Panc1 (cell line): ENCODE measurements at regions not wholly inside any gene's neighbourhood (a gene's known extent, or its start where the extent isn't known, plus 50 kb on each side); places are given as distances from the start of the nearest gene placed in this dataset.
"Not testable (repeated sequence)": the region's sequence is repeated elsewhere in the genome, so short reads cannot be mapped to it uniquely, and the experiment has no call there.

ENCODE experiments used
- ATAC-seq: fragments of 200-7000 bp; cut with Tn5 transposase; 2 replicates; pipeline ENCODE4 v1.9.1; 2020; ENCODE audit warnings: mild to moderate bottlenecking, moderate library complexity
- BruUV-seq: library from RNA; stranded (reverse); fragments of 400-500 nt; replicated peaks from 2 replicates; lab custom pipeline; 2021; lab: Mats Ljungman, UMichigan
- CTCF ChIA-PET: fragments of 300-600 bp; sonication (Branson Sonifier 250); formaldehyde crosslinking; loops from one replicate; lab custom pipeline; 2022; ENCODE audit warnings: antibody characterized with exemption; lab: Charles Lee
- POLR2A ChIA-PET: fragments of 300-600 bp; sonication (Branson Sonifier 250); formaldehyde crosslinking; loops from one replicate; lab custom pipeline; 2022; ENCODE audit warnings: antibody characterized with exemption; lab: Charles Lee
- DNase-seq: peaks from one replicate; pipeline ENCODE4 v3.0.0-alpha.2; 2010; ENCODE audit warnings: low read depth, low spot score
- H3K27ac ChIP-seq: 2 replicates; pipeline ENCODE4 v1.5.1; 2011; ENCODE audit warnings: mild to moderate bottlenecking, low read length, inconsistent platforms
- H3K27me3 ChIP-seq: fragments of 200-500 bp; sonication (Bioruptor generic); 2 replicates; pipeline ENCODE4 v1.6.0; 2014; ENCODE audit warnings: low read length, inconsistent platforms; ENCODE audit not compliant: control insufficient read depth, insufficient read depth
- H3K36me3 ChIP-seq: fragments of 200-500 bp; sonication (Bioruptor generic); 2 replicates; pipeline ENCODE4 v1.5.1; 2014; ENCODE audit warnings: inconsistent platforms, mild to moderate bottlenecking, low read length, moderate library complexity; ENCODE audit not compliant: control insufficient read depth, insufficient read depth
- H3K4me1 ChIP-seq: 2 replicates; pipeline ENCODE4 v1.5.1; 2011; ENCODE audit warnings: inconsistent platforms, mild to moderate bottlenecking, low read length, moderate library complexity; ENCODE audit not compliant: control insufficient read depth, insufficient read depth
- H3K4me3 ChIP-seq, 2 experiments: 2 replicates each; pipeline ENCODE4 v1.5.1; 2011 to 2012; ENCODE audit warnings: low read depth in 2 of 2, low read length in 2 of 2, mild to moderate bottlenecking in 2 of 2, inconsistent platforms in 1 of 2, moderate library complexity in 1 of 2
- H3K9me3 ChIP-seq: fragments of 200-500 bp; sonication (Bioruptor generic); 2 replicates; pipeline ENCODE4 v1.5.1; 2014; ENCODE audit warnings: low read depth, mild to moderate bottlenecking, inconsistent platforms, low read length, moderate library complexity; ENCODE audit not compliant: control insufficient read depth, insufficient read depth
- in situ Hi-C: cut with HindIII; loops from 2 replicates; pipeline ENCODE4 v1.10.0; 2016; ENCODE audit warnings: low sequenced_read_pairs, low pct_unique_long_range_greater_than_20kb
- intact Hi-C: fragments of 100-400 bp; cut with micrococcal nuclease; formaldehyde crosslinking; loops from one replicate; pipeline ENCODE4 v1.10.0; 2022; ENCODE audit not compliant: unreplicated experiment
- TF ChIP-seq, protein P1 (sequence below): fragments of 450-650 bp; IDR thresholded peaks from 2 replicates; pipeline ENCODE4 v1.5.1; 2017; ENCODE audit warnings: mild to moderate bottlenecking

DNA sequence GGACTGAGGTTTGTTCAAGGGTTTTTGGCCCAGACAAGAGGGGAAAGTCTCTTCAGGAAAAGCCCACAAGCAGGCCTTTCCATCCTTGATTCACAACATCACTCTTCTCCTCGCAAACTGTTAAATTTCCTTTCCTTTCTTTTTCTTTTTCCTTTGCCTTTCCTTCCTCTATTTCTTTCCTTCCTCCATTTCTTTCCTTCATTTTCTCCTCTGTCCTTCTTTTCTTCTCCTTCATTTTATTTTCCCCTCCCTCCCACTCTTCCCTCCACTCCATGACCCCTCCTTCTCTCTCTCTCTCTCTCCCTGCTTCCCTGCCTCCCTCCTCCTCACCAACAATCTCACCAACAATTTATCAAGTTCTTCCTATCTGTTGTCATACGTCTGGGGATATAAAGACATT lies 89.1 kb downstream of the FAM72B start:
- ATAC-seq, H3K36me3 ChIP-seq, H3K9me3 ChIP-seq, DNase-seq, H3K4me1 ChIP-seq, POLR2A ChIA-PET, intact Hi-C loops, H3K27ac ChIP-seq, CTCF ChIA-PET, in situ Hi-C loops, H3K27me3 ChIP-seq, BruUV-seq, H3K4me3 ChIP-seq: not testable (repeated sequence)

- H3K36me3 ChIP-seq, H3K9me3 ChIP-seq, POLR2A ChIA-PET, H3K4me1 ChIP-seq, H3K27ac ChIP-seq, in situ Hi-C loops, intact Hi-C loops, H3K27me3 ChIP-seq, BruUV-seq, CTCF ChIA-PET: not testable (repeated sequence)
- ATAC-seq (peak; percentile 98), DNase-seq (peak; percentile 8)
- TF ChIP-seq, protein P1, sequence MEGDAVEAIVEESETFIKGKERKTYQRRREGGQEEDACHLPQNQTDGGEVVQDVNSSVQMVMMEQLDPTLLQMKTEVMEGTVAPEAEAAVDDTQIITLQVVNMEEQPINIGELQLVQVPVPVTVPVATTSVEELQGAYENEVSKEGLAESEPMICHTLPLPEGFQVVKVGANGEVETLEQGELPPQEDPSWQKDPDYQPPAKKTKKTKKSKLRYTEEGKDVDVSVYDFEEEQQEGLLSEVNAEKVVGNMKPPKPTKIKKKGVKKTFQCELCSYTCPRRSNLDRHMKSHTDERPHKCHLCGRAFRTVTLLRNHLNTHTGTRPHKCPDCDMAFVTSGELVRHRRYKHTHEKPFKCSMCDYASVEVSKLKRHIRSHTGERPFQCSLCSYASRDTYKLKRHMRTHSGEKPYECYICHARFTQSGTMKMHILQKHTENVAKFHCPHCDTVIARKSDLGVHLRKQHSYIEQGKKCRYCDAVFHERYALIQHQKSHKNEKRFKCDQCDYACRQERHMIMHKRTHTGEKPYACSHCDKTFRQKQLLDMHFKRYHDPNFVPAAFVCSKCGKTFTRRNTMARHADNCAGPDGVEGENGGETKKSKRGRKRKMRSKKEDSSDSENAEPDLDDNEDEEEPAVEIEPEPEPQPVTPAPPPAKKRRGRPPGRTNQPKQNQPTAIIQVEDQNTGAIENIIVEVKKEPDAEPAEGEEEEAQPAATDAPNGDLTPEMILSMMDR = peak; percentile 84
- peak overlapping the region; percentile 30 to 36 for H3K4me3 ChIP-seq
Measured at GRCh38 chr1:121097127-121097866, 86.8 kb downstream of the FAM72B start.

- ATAC-seq = peak; percentile 74
- H3K27ac ChIP-seq, CTCF ChIA-PET, H3K27me3 ChIP-seq, H3K4me1 ChIP-seq, H3K9me3 ChIP-seq, intact Hi-C loops, in situ Hi-C loops, POLR2A ChIA-PET, BruUV-seq, DNase-seq, H3K36me3 ChIP-seq: not testable (repeated sequence)
- H3K4me3 ChIP-seq = peak overlapping the region; percentile 30 to 36
- TF ChIP-seq, protein P1 = peak; percentile 29; the same call in 1 of the 2 replicates
Measured at GRCh38 chr1:121097867-121098215, 86.3 kb downstream of the FAM72B start.

DNA sequence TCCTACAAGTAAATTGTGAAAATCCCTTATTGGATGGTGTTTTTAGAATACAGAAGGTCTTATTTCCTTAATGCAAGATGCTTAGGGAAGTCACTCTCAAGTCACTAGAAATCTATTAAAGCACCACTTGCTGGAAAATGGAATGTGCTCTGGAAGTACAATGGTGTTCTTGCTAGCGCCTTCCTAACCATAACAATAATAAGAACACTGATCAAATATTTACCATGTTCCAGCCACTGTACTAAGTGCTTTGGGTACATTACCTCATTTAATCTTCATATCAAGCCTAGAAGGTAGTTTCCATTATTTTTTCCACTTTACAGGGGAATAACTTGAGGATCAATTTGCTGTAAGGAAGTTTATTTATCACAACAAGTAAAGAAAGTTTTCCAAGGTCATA lies 75.1 kb downstream of the FAM72B start:
- DNase-seq, H3K4me1 ChIP-seq, H3K9me3 ChIP-seq, in situ Hi-C loops, CTCF ChIA-PET, intact Hi-C loops, ATAC-seq, H3K36me3 ChIP-seq, H3K27ac ChIP-seq, BruUV-seq, POLR2A ChIA-PET, H3K27me3 ChIP-seq, H3K4me3 ChIP-seq: not testable (repeated sequence)

DNA sequence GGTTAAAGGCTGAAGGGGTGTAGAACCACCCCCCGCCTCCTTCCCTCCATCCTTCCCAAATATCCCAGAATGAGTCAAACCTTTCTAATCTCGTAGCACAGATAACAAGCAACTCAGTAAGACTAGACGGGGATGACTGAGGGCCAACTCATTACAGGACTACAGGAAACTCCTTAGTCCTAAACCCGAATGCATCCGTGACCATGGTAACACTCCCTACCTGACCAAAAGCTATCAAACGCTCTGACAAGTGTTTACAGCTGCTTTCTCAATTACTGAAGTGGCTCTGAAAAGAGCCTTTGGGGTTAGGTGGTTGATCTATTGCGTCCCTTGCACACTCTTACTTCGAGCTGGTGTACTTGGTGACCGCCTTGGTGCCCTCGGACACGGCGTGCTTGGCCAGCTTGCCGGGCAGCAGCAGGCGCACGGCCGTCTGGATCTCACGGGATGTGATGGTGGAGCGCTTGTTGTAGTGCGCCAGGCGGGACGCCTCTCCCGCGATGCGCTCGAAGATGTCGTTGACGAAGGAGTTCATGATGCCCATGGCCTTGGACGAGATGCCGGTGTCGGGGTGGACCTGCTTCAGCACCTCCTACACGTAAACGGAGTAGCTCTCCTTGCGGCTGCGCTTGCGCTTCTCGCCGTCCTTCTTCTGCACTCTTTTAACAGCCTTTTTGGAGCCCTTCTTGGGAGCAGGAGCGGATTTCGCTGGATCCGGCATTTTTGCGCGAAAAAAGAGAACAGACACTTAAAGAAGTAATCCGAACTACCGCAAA lies 67.4 kb downstream of the FAM72B start:
- H3K9me3 ChIP-seq, H3K27ac ChIP-seq, intact Hi-C loops, DNase-seq, H3K36me3 ChIP-seq, POLR2A ChIA-PET, H3K4me1 ChIP-seq, CTCF ChIA-PET, in situ Hi-C loops, H3K27me3 ChIP-seq: not testable (repeated sequence)
- BruUV-seq = TSS peak; percentile 68
- ATAC-seq = peak; percentile 43
- H3K4me3 ChIP-seq = peak overlapping the region; percentile 44 to 51

GRCh38 chr1:121117298-121117611 lies 66.9 kb downstream of the FAM72B start:
- H3K4me1 ChIP-seq, H3K36me3 ChIP-seq, in situ Hi-C loops, H3K27ac ChIP-seq, POLR2A ChIA-PET, H3K27me3 ChIP-seq, CTCF ChIA-PET, intact Hi-C loops, H3K9me3 ChIP-seq, BruUV-seq, DNase-seq: not testable (repeated sequence)
- ATAC-seq = peak; percentile 91
- peak overlapping the region; percentile 44 to 51 for H3K4me3 ChIP-seq
